ENCODE measurements at regions not wholly inside any gene's neighbourhood (a gene's known extent, or its start where the extent isn't known, plus 50 kb on each side); places are given as distances from the start of the nearest gene placed in this dataset.

- no peaks in the 10 kb centered on the region for H3K36me3 ChIP-seq (ENCODE audit: control insufficient read depth, insufficient read depth, low read length)
Observed at GRCh38 chr4:32042486-32043247, 1322.5 kb downstream of the PCDH7 start.

DNA sequence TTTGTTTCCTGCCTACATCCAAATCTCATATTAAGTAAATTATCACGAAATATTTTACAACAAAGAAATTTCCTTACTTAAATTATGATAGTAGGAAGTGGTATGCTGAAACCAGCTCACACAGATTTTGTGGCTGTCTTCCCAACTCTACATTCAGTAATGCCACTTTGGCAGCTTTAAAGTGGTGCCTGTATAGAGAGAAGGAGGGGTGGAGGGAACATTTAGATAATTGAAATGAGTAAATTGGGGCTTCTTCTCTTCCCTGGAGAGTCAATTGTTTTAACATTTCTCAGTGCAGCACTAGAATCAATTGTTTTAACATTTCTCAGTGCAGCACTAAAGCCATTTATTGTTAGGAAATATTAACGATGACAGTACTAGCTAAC lies 1323.1 kb downstream of the PCDH7 start:
- Histone ChIP-seq H3K9me3 (ENCODE audit: control insufficient read depth, insufficient read depth, low read length) (no peaks in the 10 kb centered on the region), H3K27me3 (ENCODE audit: control insufficient read depth, insufficient read depth, low read length) (no peaks in the 10 kb centered on the region), H3K27ac (ENCODE audit: low read depth, low read length) (no peak overlapping the region), H3K36me3 (ENCODE audit: control insufficient read depth, insufficient read depth, low read length) (no peaks in the 10 kb centered on the region), H3K4me3 (ENCODE audit: low read depth, low read length) (no peak overlapping the region), H3K4me1 (ENCODE audit: control insufficient read depth, insufficient read depth, low read length) (no peaks in the 10 kb centered on the region)
- no CpG with 5 or more reads among the region's 2 CpGs for WGBS (ENCODE audit: insufficient coverage)
- DNase-seq (ENCODE audit: low read depth in 4 of 6, low spot score in 6 of 6): peak in 2 of 6 donors; percentile 6 to 70

More at GRCh38 chr4:32042486-32043247, 1322.5 kb downstream of the PCDH7 start:
- H3K9me3 ChIP-seq (ENCODE audit: control insufficient read depth, insufficient read depth, low read length): no peaks in the 10 kb centered on the region
- no peaks in the 10 kb centered on the region for H3K4me1 ChIP-seq (ENCODE audit: control insufficient read depth, insufficient read depth, low read length)
- peak in 2 of 6 donors; percentile 6 to 10 for DNase-seq (ENCODE audit: low read depth in 4 of 6, low spot score in 6 of 6)
- WGBS (ENCODE audit: insufficient coverage): 65% methylated on average over 2 of the region's 2 CpGs
- H3K27ac ChIP-seq (ENCODE audit: low read depth, low read length): no peak overlapping the region
- no peaks in the 10 kb centered on the region for H3K27me3 ChIP-seq (ENCODE audit: control insufficient read depth, insufficient read depth, low read length)
- H3K4me3 ChIP-seq (ENCODE audit: low read depth, low read length): no peak overlapping the region

- Histone ChIP-seq H3K36me3 (ENCODE audit: control insufficient read depth, insufficient read depth, low read length) (no peaks in the 10 kb centered on the region), H3K9me3 (ENCODE audit: control insufficient read depth, insufficient read depth, low read length) (no peaks in the 10 kb centered on the region), H3K4me3 (ENCODE audit: low read depth, low read length) (no peak overlapping the region), H3K4me1 (ENCODE audit: control insufficient read depth, insufficient read depth, low read length) (no peaks in the 10 kb centered on the region), H3K27ac (ENCODE audit: low read depth, low read length) (no peak overlapping the region), H3K27me3 (ENCODE audit: control insufficient read depth, insufficient read depth, low read length) (no peaks in the 10 kb centered on the region)
- WGBS (ENCODE audit: insufficient coverage): no CpG with 5 or more reads among the region's 2 CpGs
- DNase-seq (ENCODE audit: low read depth in 4 of 6, low spot score in 6 of 6): no peak
Observed at GRCh38 chr4:32061916-32062315, 1341.7 kb downstream of the PCDH7 start.

DNA sequence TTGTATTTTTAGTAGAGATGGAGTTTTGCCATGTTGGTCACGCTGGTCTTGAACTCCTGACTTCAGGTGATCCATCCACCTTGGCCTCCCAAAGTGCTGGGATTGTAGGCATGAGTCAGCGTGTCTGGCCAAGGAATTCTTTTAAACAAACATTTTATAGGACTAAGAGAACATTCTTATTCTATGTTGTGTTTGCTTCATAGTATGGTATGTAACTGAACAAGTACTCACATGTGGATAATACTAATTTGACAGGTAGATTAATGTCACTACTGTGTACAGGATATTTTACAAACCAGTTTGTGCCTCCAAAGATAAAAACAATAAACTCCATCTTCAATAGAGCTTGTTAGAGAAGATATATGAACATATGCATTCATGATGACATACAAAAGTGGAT lies 1353.4 kb downstream of the PCDH7 start:
- H3K36me3 ChIP-seq (ENCODE audit: control insufficient read depth, insufficient read depth, low read length): no peaks in the 10 kb centered on the region
- DNase-seq (ENCODE audit: low read depth in 4 of 6, low spot score in 6 of 6): no peak
- no peak overlapping the region for H3K4me3 ChIP-seq (ENCODE audit: low read depth, low read length)
- WGBS (ENCODE audit: insufficient coverage): no CpG with 5 or more reads among the region's 2 CpGs
- H3K27me3 ChIP-seq (ENCODE audit: control insufficient read depth, insufficient read depth, low read length): no peaks in the 10 kb centered on the region
- H3K9me3 ChIP-seq (ENCODE audit: control insufficient read depth, insufficient read depth, low read length): no peaks in the 10 kb centered on the region
- no peaks in the 10 kb centered on the region for H3K4me1 ChIP-seq (ENCODE audit: control insufficient read depth, insufficient read depth, low read length)
- no peak overlapping the region for H3K27ac ChIP-seq (ENCODE audit: low read depth, low read length)

- DNase-seq (ENCODE audit: low read depth in 4 of 6, low spot score in 6 of 6): no peak
- H3K4me3 ChIP-seq (ENCODE audit: low read depth, low read length): no peak overlapping the region
Observed at GRCh38 chr4:32087211-32087610, 1367.0 kb downstream of the PCDH7 start.

DNA sequence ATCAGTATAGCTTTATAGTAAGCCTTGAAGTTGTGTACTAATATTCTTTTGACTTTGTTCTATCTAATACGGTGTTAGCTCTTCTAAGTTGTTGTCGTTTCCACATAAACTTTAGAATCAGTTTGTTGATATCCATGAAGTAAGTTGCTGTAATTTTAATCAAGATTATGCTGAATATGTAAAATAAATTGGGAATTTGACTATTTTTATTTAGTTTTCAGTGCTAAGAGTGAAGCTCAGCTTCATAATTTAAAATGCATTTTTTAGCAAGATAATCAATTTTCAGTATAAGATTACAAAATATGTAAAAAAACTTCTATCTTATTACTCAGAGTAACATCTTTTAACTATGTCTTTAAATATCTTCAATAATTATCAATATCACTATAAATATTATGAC lies 1374.8 kb downstream of the PCDH7 start:
- Histone ChIP-seq H3K9me3 (ENCODE audit: control insufficient read depth, insufficient read depth, low read length) (no peaks in the 10 kb centered on the region), H3K27me3 (ENCODE audit: control insufficient read depth, insufficient read depth, low read length) (no peaks in the 10 kb centered on the region), H3K27ac (ENCODE audit: low read depth, low read length) (no peak overlapping the region), H3K4me1 (ENCODE audit: control insufficient read depth, insufficient read depth, low read length) (no peaks in the 10 kb centered on the region), H3K4me3 (ENCODE audit: low read depth, low read length) (no peak overlapping the region), H3K36me3 (ENCODE audit: control insufficient read depth, insufficient read depth, low read length) (no peaks in the 10 kb centered on the region)
- WGBS (ENCODE audit: insufficient coverage): no CpG with 5 or more reads among the region's 2 CpGs
- DNase-seq (ENCODE audit: low read depth in 4 of 6, low spot score in 6 of 6): no peak

More at GRCh38 chr4:32087211-32087610, 1367.0 kb downstream of the PCDH7 start:
- WGBS (ENCODE audit: insufficient coverage): 100% methylated on average over 1 of the region's 2 CpGs
- Histone ChIP-seq H3K27me3 (ENCODE audit: control insufficient read depth, insufficient read depth, low read length) (no peaks in the 10 kb centered on the region), H3K4me1 (ENCODE audit: control insufficient read depth, insufficient read depth, low read length) (no peaks in the 10 kb centered on the region), H3K36me3 (ENCODE audit: control insufficient read depth, insufficient read depth, low read length) (no peaks in the 10 kb centered on the region), H3K9me3 (ENCODE audit: control insufficient read depth, insufficient read depth, low read length) (peaks cover 3% of the 10 kb centered on the region), H3K27ac (ENCODE audit: low read depth, low read length) (no peak overlapping the region)

DNA sequence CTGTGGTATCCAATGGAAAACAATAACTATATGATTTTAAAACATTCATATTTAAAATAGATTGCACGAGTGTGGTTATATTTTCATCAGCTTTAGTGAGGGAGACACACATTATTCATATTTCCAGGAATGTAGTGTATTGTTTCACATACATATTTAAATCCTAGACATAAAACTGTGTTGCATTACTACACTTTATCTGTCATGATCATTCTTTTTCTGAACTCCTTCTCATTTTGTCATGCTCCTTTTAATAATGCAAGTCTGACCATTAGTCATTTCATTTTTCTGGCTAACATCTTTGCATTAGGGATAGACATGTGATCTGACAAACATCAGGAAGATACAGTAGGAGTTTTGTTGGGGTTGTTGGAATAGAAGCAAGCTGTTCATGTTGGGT lies 1382.7 kb downstream of the PCDH7 start:
- H3K27me3 ChIP-seq (ENCODE audit: control insufficient read depth, insufficient read depth, low read length): no peaks in the 10 kb centered on the region
- H3K36me3 ChIP-seq (ENCODE audit: control insufficient read depth, insufficient read depth, low read length): no peaks in the 10 kb centered on the region
- WGBS (ENCODE audit: insufficient coverage): no CpG with 5 or more reads among the region's 1 CpG
- no peak overlapping the region for H3K27ac ChIP-seq (ENCODE audit: low read depth, low read length)
- no peak overlapping the region for H3K4me3 ChIP-seq (ENCODE audit: low read depth, low read length)
- H3K4me1 ChIP-seq (ENCODE audit: control insufficient read depth, insufficient read depth, low read length): no peaks in the 10 kb centered on the region
- no peak for DNase-seq (ENCODE audit: low read depth in 4 of 6, low spot score in 6 of 6)
- H3K9me3 ChIP-seq (ENCODE audit: control insufficient read depth, insufficient read depth, low read length): no peaks in the 10 kb centered on the region

DNA sequence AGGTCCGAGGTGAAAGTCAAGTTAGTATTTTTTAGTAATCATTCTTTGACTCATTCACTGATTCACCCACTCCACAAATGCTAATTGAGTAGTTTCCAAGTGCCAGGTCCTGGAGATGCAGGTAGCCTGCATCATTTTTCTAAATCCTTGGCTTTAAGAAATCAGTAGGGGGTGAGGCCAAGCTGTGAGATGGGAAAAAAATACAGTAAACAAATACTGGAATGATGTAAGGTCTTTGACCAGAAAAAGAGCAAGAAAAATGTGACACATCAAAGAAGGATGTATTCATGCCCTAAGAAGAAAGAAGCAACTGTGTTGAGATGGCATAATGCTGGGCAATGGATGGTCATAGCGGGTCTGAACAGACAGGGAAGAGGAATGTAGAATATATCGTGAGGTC lies 1386.6 kb downstream of the PCDH7 start:
- no peaks in the 10 kb centered on the region for H3K27me3 ChIP-seq (ENCODE audit: control insufficient read depth, insufficient read depth, low read length)
- H3K27ac ChIP-seq (ENCODE audit: low read depth, low read length): no peak overlapping the region
- H3K4me1 ChIP-seq (ENCODE audit: control insufficient read depth, insufficient read depth, low read length): no peaks in the 10 kb centered on the region
- no peak overlapping the region for H3K4me3 ChIP-seq (ENCODE audit: low read depth, low read length)
- H3K9me3 ChIP-seq (ENCODE audit: control insufficient read depth, insufficient read depth, low read length): no peaks in the 10 kb centered on the region
- WGBS (ENCODE audit: insufficient coverage): no CpG with 5 or more reads among the region's 3 CpGs
- H3K36me3 ChIP-seq (ENCODE audit: control insufficient read depth, insufficient read depth, low read length): no peaks in the 10 kb centered on the region
- DNase-seq (ENCODE audit: low read depth in 4 of 6, low spot score in 6 of 6): no peak

- Histone ChIP-seq H3K9me3 (ENCODE audit: control insufficient read depth, insufficient read depth, low read length) (no peaks in the 10 kb centered on the region), H3K27ac (ENCODE audit: low read depth, low read length) (no peak overlapping the region), H3K4me1 (ENCODE audit: control insufficient read depth, insufficient read depth, low read length) (no peaks in the 10 kb centered on the region), H3K36me3 (ENCODE audit: control insufficient read depth, insufficient read depth, low read length) (no peaks in the 10 kb centered on the region), H3K4me3 (ENCODE audit: low read depth, low read length) (no peak overlapping the region), H3K27me3 (ENCODE audit: control insufficient read depth, insufficient read depth, low read length) (no peaks in the 10 kb centered on the region)
- no peak for DNase-seq (ENCODE audit: low read depth in 4 of 6, low spot score in 6 of 6)
Observed at GRCh38 chr4:32112891-32113290, 1392.7 kb downstream of the PCDH7 start.

GRCh38 chr4:32117693-32118092 lies 1397.5 kb downstream of the PCDH7 start:
- no peaks in the 10 kb centered on the region for H3K4me1 ChIP-seq (ENCODE audit: control insufficient read depth, insufficient read depth, low read length)
- no peaks in the 10 kb centered on the region for H3K36me3 ChIP-seq (ENCODE audit: control insufficient read depth, insufficient read depth, low read length)
- H3K9me3 ChIP-seq (ENCODE audit: control insufficient read depth, insufficient read depth, low read length): no peaks in the 10 kb centered on the region
- H3K27me3 ChIP-seq (ENCODE audit: control insufficient read depth, insufficient read depth, low read length): no peaks in the 10 kb centered on the region
- H3K27ac ChIP-seq (ENCODE audit: low read depth, low read length): no peak overlapping the region
- WGBS (ENCODE audit: insufficient coverage): 88% methylated on average over 1 of the region's 3 CpGs
- no peak overlapping the region for H3K4me3 ChIP-seq (ENCODE audit: low read depth, low read length)
- DNase-seq (ENCODE audit: low read depth in 4 of 6, low spot score in 6 of 6): peak in 2 of 6 donors; percentile 20 to 29
